Endodermal cell (in vitro differentiated cells): ENCODE measurements at regions not wholly inside any gene's neighbourhood (a gene's known extent, or its start where the extent isn't known, plus 50 kb on each side); places are given as distances from the start of the nearest gene placed in this dataset.

Source experiments
- DNase-seq: peaks from one replicate; pipeline ENCODE4 v3.0.0-alpha.2; 2017
- H3K27ac ChIP-seq: 2 replicates; pipeline ENCODE4 v1.5.1; 2013; ENCODE audit warnings: mild to moderate bottlenecking, low read depth, low read length, moderate library complexity
- H3K27me3 ChIP-seq: 2 replicates; pipeline ENCODE4 v1.6.1; 2013; ENCODE audit warnings: mild to moderate bottlenecking, low read length, moderate library complexity; ENCODE audit not compliant: insufficient read depth, control insufficient read depth, poor library complexity, severe bottlenecking
- H3K36me3 ChIP-seq: 2 replicates; pipeline ENCODE4 v1.7.0; 2013; ENCODE audit warnings: mild to moderate bottlenecking, low read length, moderate library complexity; ENCODE audit not compliant: control insufficient read depth, insufficient read depth
- H3K4me1 ChIP-seq: one replicate; pipeline ENCODE4 v1.7.0; 2013; ENCODE audit warnings: low read length; ENCODE audit not compliant: control insufficient read depth, insufficient read depth
- H3K4me3 ChIP-seq: 2 replicates; pipeline ENCODE4 v1.5.1; 2013; ENCODE audit warnings: mild to moderate bottlenecking, low read length, moderate library complexity
- H3K9ac ChIP-seq: 2 replicates; pipeline ENCODE4 v1.6.1; 2013; ENCODE audit warnings: mild to moderate bottlenecking, low read length, moderate library complexity; ENCODE audit not compliant: poor library complexity, severe bottlenecking; ENCODE audit errors: extremely low read depth
- H3K9me3 ChIP-seq: 2 replicates; pipeline ENCODE4 v1.6.1; 2013; ENCODE audit warnings: mild to moderate bottlenecking, low read length, moderate library complexity; ENCODE audit not compliant: control insufficient read depth
- H3K27ac Mint-ChIP-seq: 2 replicates; pipeline ENCODE4 v1.8.0; 2020; ENCODE audit warnings: mixed read lengths
- H3K27me3 Mint-ChIP-seq: 2 replicates; pipeline ENCODE4 v1.8.0; 2021; ENCODE audit warnings: mild to moderate bottlenecking, mixed read lengths; ENCODE audit not compliant: insufficient read depth
- H3K36me3 Mint-ChIP-seq: 2 replicates; pipeline ENCODE4 v1.8.0; 2020; ENCODE audit warnings: low read depth, mixed read lengths
- H3K4me1 Mint-ChIP-seq: 2 replicates; pipeline ENCODE4 v1.8.0; 2020; ENCODE audit warnings: mixed read lengths
- H3K4me3 Mint-ChIP-seq: 2 replicates; pipeline ENCODE4 v1.8.0; 2020; ENCODE audit warnings: mild to moderate bottlenecking, moderate library complexity, mixed read lengths
- H3K9me3 Mint-ChIP-seq: 2 replicates; pipeline ENCODE4 v1.8.0; 2020; ENCODE audit warnings: mild to moderate bottlenecking, mixed read lengths
- WGBS, 2 experiments: methylation state at CpG; one replicate each; pipeline versions ENCODE4 v1.1.5 to v1.1.7; 2013; ENCODE audit warnings: missing lambda C conversion rate in 2 of 2, mixed read lengths in 1 of 2; ENCODE audit not compliant: insufficient coverage in 1 of 2, insufficient read length in 1 of 2; 5-methylcytosine and 5-hydroxymethylcytosine counted together
- TF ChIP-seq, protein P1 (sequence below): fragments of 200-600 bp; sonication (generic); conservative IDR thresholded peaks from 2 replicates; pipeline ENCODE4 v1.5.0; 2021; ENCODE audit warnings: antibody characterized with exemption, mild to moderate bottlenecking

GRCh38 chr17:33968350-33969044, 286.6 kb upstream of the CCL2 start:
- Mint-ChIP-seq H3K27me3 (peaks cover 2% of the 10 kb centered on the region), H3K9me3 (no peaks in the 10 kb centered on the region), H3K4me3 (no peak overlapping the region), H3K4me1 (peaks cover 61% of the 10 kb centered on the region), H3K36me3 (no peaks in the 10 kb centered on the region), H3K27ac (peak overlapping the region; percentile 80)
- Histone ChIP-seq H3K9ac (no peak overlapping the region), H3K36me3 (no peaks in the 10 kb centered on the region), H3K27ac (no peak overlapping the region), H3K9me3 (no peaks in the 10 kb centered on the region), H3K27me3 (no peaks in the 10 kb centered on the region), H3K4me1 (peaks cover 24% of the 10 kb centered on the region), H3K4me3 (no peak overlapping the region)
- peak; percentile 81 for DNase-seq
- WGBS, 2 experiments, result 83 to 90% methylated on average over 6 to 9 of the region's 9 CpGs
- TF ChIP-seq, protein P1, sequence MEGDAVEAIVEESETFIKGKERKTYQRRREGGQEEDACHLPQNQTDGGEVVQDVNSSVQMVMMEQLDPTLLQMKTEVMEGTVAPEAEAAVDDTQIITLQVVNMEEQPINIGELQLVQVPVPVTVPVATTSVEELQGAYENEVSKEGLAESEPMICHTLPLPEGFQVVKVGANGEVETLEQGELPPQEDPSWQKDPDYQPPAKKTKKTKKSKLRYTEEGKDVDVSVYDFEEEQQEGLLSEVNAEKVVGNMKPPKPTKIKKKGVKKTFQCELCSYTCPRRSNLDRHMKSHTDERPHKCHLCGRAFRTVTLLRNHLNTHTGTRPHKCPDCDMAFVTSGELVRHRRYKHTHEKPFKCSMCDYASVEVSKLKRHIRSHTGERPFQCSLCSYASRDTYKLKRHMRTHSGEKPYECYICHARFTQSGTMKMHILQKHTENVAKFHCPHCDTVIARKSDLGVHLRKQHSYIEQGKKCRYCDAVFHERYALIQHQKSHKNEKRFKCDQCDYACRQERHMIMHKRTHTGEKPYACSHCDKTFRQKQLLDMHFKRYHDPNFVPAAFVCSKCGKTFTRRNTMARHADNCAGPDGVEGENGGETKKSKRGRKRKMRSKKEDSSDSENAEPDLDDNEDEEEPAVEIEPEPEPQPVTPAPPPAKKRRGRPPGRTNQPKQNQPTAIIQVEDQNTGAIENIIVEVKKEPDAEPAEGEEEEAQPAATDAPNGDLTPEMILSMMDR, result no peak

DNA sequence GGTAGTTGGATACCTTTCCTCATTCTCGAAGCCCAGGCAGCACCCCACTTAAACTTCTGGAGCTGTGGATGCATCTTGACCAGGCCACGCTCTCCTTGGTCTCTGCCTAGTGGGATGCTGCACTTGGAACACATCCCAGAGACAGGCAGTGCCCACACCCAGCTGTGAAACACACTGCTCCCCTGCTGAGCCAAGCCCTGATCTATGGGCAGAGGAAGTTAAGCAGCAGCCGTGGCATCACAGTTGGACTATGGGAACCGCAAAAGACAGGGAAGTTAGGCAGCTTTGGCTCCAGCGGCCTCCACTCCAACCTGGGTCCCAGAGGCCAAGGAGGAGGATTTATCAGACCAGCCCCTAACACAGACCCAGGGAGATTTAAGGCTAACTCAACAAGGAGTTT, 284.8 kb upstream of the CCL2 start:
- H3K27me3 Mint-ChIP-seq, result peaks cover 7% of the 10 kb centered on the region
- H3K27ac ChIP-seq, result no peak overlapping the region
- no peaks in the 10 kb centered on the region for H3K36me3 Mint-ChIP-seq
- peaks cover 66% of the 10 kb centered on the region for H3K4me1 Mint-ChIP-seq
- no peak overlapping the region for H3K9ac ChIP-seq
- no peaks in the 10 kb centered on the region for H3K27me3 ChIP-seq
- no peaks in the 10 kb centered on the region for H3K9me3 ChIP-seq
- H3K9me3 Mint-ChIP-seq, result no peaks in the 10 kb centered on the region
- TF ChIP-seq, protein P1, result no peak
- H3K27ac Mint-ChIP-seq, result no peak overlapping the region
- H3K4me1 ChIP-seq, result peaks cover 24% of the 10 kb centered on the region
- H3K4me3 ChIP-seq, result no peak overlapping the region
- DNase-seq, result no peak
- WGBS, 2 experiments, result 82 to 95% methylated on average over 4 to 5 of the region's 5 CpGs
- H3K4me3 Mint-ChIP-seq, result no peak overlapping the region
- no peaks in the 10 kb centered on the region for H3K36me3 ChIP-seq

GRCh38 chr17:33972763-33973162, 282.3 kb upstream of the CCL2 start:
- peaks cover 24% of the 10 kb centered on the region for H3K4me1 ChIP-seq
- H3K27ac ChIP-seq, result no peak overlapping the region
- no peaks in the 10 kb centered on the region for H3K27me3 ChIP-seq
- no peaks in the 10 kb centered on the region for H3K36me3 Mint-ChIP-seq
- H3K9me3 Mint-ChIP-seq, result no peaks in the 10 kb centered on the region
- TF ChIP-seq, protein P1, result no peak
- no peak overlapping the region for H3K27ac Mint-ChIP-seq
- H3K4me3 Mint-ChIP-seq, result no peak overlapping the region
- H3K27me3 Mint-ChIP-seq, result peaks cover 24% of the 10 kb centered on the region
- no peaks in the 10 kb centered on the region for H3K36me3 ChIP-seq
- no peak overlapping the region for H3K9ac ChIP-seq
- whole genome bisulfite sequencing, 2 experiments, result 72 to 78% methylated on average over 3 of the region's 3 CpGs
- H3K9me3 ChIP-seq, result no peaks in the 10 kb centered on the region
- peak; percentile 74 for DNase-seq
- H3K4me3 ChIP-seq, result peak overlapping the region; percentile 7
- H3K4me1 Mint-ChIP-seq, result peaks cover 65% of the 10 kb centered on the region
